Fibroblast of lung (primary cell): ENCODE measurements at regions not wholly inside any gene's neighbourhood (a gene's known extent, or its start where the extent isn't known, plus 50 kb on each side); places are given as distances from the start of the nearest gene placed in this dataset.

Source experiments
- EZH2 ChIP-seq: IDR thresholded peaks from 2 replicates; pipeline ENCODE4 v1.5.1; 2012; ENCODE audit warnings: low read length, control low read depth, mild to moderate bottlenecking; ENCODE audit errors: missing control alignments
- TF ChIP-seq, protein P1 (sequence below), 2 donors: IDR thresholded peaks in 1 of 2; conservative IDR thresholded peaks in 1 of 2; 1 replicate in 1 of 2; 2 replicates in 1 of 2; pipeline ENCODE4 v1.5.1; 2011 to 2012; ENCODE audit warnings: low read length in 2 of 2, control low read depth in 1 of 2, inconsistent platforms in 1 of 2, low read depth in 1 of 2, mild to moderate bottlenecking in 1 of 2

DNA sequence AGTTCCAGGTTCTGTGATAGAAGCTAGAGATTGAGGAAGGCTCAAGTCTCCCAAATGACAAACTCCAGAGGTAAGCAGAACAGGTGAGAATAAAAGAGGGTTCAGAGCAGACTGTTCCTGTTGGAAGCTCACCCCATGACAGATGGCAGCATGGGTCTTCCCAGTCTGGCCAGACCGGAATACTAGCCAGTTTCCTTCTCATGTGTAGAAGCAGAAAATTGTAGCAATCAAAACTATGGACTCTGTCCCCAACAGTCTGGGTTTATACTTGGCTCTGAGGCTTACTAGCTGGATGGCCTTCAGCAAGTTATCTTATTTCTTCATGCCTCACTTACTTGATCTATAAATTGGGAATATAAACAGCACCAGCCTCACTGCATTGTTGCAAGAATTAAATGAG, 494.8 kb downstream of the MN1 start:
- TF ChIP-seq, protein P1, sequence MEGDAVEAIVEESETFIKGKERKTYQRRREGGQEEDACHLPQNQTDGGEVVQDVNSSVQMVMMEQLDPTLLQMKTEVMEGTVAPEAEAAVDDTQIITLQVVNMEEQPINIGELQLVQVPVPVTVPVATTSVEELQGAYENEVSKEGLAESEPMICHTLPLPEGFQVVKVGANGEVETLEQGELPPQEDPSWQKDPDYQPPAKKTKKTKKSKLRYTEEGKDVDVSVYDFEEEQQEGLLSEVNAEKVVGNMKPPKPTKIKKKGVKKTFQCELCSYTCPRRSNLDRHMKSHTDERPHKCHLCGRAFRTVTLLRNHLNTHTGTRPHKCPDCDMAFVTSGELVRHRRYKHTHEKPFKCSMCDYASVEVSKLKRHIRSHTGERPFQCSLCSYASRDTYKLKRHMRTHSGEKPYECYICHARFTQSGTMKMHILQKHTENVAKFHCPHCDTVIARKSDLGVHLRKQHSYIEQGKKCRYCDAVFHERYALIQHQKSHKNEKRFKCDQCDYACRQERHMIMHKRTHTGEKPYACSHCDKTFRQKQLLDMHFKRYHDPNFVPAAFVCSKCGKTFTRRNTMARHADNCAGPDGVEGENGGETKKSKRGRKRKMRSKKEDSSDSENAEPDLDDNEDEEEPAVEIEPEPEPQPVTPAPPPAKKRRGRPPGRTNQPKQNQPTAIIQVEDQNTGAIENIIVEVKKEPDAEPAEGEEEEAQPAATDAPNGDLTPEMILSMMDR (conservative IDR thresholded peaks at IDR 0.05 in 1 of 2, IDR thresholded peaks at IDR 0.05 in 1 of 2; ENCODE audit: low read depth in 1 of 2, low read length in 2 of 2): no peak
- no peak for TF ChIP-seq EZH2
